Stromal cell of bone marrow (primary cell): ENCODE measurements at regions not wholly inside any gene's neighbourhood (a gene's known extent, or its start where the extent isn't known, plus 50 kb on each side); places are given as distances from the start of the nearest gene placed in this dataset.
A peak's percentile ranks its signal among the peaks of the same experiment; 100 is the strongest.
"Not testable (repeated sequence)": the region's sequence is repeated elsewhere in the genome, so short reads cannot be mapped to it uniquely, and the experiment has no call there.

Experiments
- DNase-seq: peaks from one replicate; pipeline ENCODE4 v3.0.0-alpha.2; 2012; ENCODE audit warnings: low read depth

DNA sequence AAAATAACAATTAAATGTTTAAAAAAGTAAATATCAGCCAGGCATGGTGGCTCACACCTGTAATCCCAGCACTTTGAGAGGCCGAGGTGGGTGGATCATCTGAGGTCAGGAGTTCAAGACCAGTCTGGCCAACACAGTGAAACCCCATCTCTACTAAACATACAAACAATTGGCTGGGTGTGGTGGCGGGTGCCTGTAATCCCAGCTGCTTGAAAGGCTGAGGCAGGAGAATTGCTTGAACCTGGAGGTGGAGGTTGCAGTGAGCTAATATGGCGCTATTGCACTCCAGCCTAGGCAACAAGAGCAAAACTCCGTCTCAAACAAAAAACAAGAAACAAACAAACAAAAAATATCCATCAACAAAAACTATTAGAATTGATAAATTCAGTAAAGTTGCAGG, 77.5 kb downstream of the SNX5 start:
- DNase-seq, result not testable (repeated sequence)

DNA sequence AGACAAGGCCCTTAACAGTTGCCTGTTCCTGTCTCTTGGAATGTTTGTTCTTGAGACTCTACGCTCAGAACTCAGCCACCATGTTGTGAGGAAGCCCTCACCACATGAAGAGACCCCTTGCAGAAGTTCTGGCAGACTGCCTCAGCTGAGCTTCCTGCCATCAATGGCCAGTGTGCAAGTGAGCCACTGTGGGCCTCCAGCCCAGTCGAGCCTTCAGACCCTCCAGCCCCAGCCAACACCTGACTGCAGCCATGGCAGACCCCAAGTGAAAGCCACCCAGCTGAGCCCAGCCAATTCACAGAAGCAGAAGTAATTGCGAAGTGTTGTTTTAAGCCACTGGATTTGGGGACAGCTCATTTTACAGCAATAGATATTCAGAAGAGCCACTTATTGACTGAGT, 78.3 kb downstream of the SNX5 start:
- no peak for DNase-seq

DNA sequence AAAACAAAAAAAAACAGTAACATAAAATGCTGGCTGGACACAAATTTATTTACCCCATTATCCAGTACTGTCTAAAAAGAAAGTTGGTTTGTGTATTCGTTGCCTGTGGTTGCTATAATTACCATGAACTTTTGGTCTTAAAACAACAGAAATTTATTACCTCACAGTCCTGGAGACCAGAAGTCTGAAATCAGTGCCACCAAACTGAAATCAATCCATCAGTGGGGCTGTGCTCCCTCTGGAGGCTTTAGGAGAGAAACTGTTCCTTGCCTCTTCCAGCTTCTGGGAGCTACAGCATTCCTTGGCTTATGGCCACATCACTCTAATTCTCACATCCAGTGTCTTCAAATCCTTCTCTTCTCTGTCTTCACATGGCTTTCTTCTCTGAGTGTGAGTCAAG, 79.4 kb downstream of the SNX5 start:
- peak; percentile 50 for DNase-seq

DNA sequence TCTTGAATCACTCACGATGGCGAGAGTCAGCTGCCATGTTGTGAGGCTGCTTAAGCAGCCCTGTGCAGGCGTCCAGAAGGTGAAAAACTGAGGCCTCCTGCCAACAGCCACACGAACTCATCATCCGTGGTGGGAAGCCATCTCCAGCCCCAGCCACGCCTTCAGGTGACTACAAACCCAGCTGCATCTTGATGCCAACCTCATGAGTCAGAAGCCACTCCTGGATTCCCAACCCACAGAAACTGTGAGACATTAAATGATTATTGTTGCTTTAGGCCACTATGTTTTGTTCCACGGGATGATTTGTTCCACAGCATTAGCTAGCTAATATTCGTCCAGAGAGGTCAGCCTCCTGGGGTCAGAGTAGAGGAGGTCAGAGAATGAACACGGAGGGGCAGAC, 80.5 kb downstream of the SNX5 start:
- DNase-seq, result no peak

DNA sequence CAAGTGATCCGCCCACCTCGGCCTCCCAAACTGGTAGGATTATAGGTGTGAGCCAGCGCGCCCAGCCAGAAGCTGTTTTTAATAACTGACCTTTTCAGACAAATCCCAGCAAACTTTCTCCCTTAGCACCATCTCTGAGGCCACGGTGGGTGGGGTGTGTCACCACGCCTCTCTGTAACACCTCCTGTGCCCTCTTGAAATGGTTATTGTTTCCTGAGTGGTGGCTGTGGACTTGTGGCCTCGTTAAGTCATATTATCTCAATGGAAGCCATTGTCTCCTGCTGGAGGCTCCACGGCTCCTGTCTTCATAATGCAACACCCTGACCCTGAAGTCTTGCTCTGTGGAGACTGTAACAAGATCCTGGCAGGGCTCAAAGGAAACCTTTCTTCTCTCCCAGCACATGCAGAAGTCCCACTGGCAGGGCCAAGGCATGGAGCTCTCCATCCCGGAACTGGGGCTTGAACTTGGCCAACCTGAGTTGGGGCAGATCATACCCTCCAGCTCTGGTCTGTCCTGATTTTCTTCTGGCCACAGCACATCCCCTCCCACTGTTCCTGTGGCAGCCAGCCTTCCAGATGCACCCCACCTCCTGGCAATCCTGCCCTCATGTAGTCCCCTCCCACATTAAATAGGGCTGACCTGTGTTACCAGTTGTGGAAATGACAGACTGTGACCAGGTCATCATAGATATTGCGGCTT, 81.1 kb downstream of the SNX5 start:
- no peak for DNase-seq

DNA sequence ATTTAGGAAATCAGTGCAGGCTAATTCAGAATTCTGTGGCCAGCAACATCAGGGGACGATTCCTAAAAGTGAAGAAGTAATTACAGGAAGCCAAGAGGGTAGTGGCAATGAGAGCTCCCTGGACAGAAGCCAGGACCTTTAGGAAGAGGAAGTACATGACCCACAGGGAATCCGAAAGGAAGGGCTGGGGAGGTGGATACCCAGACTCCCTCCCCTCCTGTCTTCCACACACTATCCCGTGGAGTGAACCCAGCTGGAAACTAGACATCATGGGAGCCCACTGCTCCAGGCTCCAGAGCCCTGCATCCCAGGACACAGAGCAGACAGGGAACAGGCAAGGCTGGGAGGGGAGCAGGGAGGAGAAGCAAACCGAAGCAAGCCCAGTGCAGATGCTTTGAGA, 83.0 kb downstream of the SNX5 start:
- DNase-seq, result no peak

DNA sequence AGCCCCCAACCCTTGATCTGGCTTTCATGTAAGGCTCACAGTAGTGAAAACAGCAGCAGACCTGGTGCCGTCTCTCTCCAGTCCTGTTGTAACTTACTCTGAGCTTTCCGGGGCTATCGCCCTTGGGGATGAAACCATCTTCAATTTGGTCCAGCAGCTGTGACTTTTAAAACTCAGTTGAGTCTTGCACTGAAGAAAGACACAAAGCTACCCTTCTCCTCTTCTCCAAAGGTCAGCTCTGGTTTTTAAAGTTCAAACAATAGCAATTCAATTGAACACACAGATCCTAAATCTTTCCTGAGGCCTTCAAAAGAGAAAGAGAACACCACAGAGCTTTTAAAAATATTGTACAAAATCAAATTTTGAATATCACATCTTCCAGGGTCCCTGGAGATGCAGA, 83.5 kb downstream of the SNX5 start:
- no peak for DNase-seq

DNA sequence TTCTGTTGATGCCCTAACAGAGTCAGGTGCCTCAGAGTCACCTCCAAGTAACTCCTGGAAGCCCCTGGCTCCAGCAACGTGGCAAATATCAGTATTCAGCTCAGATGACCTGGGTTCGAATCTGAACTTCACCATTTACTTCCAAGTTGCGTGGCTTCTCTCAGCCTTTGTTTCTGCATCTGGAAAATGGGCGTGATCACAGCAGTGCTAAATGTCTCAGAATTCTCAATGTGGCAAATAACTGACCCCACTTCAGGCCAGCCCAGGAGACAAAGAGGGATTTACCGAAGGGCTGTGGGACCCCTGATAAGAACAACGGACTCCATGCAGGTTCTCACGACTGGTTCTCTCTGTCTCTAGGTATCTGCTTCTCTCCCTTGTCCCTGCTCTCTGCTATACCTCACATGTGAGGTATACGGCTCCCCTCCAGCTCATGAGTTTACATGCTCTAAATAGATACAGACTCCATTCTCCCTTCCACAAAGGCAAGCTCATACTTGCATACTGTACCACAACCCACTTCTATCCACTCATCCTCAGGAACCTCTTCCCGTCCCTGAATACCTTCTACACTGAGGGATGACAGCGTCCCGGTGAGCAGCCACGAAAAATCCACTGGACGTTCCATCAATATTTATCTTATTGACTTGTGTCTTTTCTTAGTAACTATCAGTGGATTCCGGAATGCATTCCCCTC, 84.1 kb downstream of the SNX5 start:
- no peak for DNase-seq

DNA sequence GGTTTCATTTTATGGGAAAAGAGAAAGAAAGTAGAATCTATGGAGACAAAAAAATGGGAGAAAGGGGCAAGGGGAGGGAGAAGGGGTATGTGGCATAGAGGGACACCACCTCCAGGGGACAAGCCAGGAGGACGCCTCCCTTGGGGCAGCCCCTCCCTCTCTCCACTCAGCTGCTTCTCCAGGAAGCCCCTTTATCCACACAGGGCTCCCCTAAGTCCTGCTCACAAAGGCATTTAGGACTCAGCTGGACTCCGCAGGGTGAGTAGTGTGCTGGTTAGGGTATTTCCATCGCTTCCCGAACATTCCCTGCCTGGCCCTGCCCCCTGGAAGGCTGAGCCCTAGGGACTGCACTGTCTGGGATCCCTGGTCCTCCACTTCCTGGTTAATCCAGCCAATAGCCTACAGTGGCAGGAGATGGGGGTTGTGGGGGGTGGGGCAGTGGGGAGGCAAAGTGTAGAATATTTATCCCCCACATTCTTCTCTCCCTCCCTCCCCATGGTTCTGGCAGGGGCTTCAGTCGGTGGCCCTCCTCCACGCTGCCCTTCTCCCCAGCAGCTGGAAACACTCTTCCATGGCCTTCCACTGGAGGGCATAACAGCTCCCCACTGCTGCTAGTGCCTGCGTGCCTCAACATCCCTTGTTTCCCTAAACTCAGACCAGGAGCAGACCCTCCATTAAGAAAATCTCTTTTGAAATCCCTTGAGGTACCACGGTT, 84.8 kb downstream of the SNX5 start:
- DNase-seq, result no peak

DNA sequence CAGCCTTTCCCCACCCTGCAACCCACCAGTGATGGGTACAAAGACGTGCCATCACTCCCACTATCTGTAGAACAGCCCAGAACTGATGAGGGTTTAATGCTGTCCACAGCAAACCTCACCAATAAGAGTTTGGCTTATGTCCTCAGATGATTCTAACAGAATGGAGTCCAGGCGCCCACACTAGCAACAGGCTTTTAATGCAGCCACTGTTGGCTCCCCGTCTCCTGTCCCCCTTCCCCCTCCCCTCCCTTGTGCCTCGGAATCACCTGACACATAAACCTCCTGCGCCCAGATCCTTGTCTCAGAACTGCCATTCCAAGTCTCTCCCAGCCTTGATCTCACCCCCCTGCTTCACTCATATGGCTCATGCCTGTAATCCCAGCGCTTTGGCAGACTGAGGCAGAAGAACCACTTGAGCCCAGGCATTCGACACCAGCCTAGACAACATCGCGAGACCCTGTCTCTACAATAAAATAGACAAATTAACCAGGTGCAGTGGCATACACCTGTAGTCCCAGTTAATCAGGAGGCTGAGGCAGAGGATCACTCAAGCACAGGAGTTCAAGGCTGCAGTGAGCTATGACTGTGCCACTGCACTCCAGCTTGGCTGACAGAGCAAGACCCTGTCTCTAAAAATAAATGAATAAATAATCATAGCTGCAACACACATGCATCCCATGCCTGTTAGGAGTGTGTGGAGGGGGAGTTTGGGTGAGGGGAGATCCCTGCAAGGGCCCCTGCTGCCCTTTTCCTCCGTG, 85.6 kb downstream of the SNX5 start:
- no peak for DNase-seq

DNA sequence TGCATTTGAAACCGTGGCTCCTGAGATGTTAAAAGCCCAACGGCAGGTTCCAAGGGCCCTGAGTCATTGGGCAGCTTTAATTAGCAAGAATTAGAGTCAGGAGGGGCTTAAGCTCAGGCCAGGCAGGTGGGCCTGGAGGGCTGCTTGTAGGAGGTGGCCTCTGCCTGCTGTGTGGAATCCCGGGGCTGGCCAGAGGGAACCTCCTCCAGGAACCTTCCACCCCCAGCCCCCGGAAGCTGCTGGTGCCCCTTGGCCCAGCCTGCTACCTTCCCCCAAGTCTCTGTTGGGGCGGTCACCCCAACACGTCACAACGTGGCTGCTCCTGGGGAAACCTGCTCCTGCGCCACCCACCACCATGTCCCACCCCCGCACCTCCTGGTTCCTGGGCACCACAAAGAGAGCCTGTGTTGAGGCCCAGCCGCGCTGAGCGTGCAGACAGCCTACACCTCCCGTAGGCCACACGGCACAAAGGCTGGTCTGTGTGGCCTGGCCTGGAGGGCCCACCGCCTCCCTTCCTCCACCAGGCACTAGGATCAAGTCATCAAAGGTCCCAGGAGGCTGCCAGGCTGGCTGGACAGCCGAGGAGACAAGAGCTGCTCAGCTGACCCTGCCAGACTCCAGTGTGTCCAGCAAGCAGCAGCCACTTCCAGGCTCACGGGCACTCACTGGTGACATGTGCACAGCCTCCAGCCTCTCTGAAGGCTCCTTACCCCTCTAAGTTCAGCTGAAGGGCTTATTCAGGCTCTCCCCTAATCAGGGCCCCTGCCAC, 86.3 kb downstream of the SNX5 start:
- DNase-seq, result no peak

DNA sequence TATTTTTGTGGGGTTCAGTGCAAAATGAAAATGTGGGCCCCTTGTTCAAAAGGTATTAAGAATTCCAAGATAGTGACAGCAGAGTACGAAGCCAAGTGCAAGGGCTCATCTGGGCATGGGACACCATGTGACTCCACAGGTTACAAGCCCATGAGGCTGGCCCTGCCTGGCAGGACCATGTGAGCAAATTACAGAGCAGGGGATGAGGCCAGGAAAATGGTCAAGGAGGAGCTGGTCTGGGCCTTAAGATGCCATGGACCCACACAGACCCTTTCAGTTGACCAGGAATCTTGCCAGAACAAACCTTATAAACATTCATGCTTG, 86.9 kb downstream of the SNX5 start:
- DNase-seq, result no peak

DNA sequence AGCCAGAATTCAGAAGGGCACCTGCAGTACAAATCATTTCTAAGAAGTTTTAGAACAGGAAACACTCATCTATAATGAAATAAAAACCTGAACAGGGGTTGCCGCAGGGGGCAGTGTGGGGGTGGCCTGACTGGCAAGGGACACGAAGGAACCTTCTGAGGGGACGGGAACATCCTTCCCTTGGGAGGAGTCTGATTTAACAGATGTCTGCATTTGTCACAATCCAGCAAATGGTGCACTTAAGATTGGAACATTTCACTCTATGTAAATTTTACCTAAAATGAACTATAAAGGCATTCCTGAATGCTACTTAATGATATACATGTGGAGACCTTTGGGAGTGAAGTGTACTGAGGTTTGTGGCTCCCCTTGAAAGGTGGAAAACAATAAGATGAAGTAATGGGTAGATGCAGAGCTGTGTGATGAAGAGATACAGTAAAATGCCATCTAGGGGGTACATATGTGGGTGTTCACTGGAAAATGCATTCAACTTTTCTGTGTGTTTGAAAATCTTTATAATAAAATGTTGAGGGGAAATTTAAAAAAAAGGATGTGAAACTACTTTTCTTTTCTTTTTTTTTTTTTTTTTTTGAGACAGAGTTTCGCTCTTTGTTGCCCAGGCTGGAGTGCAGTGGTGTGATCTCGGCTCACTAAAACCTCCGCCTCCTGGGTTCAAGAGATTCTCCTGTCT, 89.5 kb downstream of the SNX5 start:
- DNase-seq, result no peak

DNA sequence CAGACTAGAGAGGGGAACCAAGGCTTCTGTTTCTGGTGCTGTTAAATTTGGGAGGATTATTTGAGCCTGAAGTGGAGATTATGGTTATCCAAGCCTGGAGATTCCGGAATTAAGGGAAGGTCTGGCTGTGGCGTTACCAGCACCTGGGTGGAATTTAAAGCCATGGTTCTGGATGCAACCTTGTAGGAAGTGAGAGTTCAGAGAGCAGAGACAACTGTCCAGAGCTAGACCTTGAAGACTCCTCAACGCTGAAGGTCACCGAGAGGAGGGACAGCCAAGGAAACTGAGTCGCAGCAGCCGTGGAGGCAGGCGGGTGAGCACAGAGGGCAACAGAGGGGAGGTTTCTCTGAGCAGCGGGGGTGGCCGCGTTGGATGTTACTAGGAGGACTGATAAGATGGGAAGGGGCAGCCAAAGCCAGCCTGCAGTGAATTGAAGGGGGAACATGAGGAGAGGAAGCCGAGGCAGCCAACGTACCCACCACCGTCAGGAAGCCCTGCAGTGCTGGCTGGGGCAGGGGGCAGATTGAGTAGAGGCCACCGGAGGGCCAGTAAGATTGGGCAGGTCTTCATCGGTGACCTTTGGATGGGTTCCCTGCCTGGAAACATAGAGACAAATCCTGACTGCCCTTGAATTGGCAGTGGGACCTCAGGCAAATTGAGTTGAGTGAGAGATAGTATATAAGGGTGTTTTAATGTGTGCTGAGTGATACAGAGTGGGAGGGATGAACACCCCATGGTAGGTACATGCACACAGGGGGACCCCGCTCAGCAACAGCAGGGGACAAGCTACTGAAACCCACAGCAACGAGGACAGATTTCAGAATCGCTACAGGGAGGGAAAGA, 90.3 kb downstream of the SNX5 start:
- no peak for DNase-seq

DNA sequence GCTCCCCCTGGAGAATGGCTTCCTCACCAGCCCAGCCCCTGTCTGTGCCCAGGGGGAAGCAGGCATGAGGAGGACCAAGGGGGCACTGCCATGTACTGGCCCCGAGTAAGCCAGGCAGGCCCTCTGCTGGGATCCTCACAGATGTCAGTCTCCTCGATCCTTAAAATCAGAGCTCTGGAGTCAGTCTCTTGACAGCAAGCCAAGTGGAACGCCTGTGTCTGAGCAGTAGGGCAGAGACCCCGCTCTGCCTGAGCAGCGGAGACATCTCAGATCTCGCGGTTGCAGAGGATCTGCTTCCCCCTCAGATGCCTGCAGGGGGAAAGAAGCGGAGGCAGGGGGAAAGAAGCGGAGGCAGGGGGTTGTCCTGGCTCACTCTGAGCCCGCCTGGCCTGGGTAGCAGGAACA, 92.6 kb downstream of the SNX5 start:
- DNase-seq, result no peak

DNA sequence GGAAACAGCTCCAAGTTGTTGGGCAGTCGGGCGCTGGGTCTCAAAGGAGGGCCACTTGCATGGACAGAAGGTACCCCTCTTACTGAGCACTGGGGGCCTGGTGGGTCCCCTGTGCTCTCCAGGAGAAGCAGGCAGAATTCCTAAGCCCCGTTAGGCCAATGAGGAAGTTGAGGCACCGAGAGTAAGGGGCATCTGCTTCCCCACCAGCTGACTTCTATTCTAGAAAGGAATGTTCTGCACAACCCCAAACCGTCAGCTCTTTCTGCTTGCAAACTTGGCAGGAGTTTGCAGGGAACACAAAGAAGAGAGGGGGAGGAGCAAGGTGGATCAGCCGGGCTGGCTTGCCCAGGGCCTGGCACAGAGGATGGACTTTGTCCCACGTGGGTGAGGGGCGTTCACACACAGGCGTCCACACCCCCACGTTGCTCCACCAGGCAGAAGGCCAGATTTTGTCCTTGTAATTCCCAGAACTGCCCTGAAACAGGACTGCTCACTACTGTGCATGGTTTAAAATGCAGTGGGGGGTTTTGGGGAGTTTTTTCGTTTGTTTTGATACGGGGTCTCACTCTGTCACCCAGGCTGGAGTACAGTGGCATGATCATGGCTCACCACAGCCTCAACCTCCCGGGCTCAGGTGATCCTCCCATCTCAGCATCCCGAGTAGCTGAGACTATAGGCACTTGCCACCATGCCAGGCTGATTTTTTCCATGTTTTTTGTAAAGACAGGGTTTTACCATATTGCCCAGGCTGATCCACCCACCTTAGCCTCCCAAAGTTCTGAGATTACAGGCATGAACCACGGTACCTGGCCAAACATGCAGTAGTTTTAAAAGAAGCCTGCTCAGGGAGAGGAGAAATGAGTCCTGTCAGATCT, 93.3 kb downstream of the SNX5 start:
- peak; percentile 50 for DNase-seq

DNA sequence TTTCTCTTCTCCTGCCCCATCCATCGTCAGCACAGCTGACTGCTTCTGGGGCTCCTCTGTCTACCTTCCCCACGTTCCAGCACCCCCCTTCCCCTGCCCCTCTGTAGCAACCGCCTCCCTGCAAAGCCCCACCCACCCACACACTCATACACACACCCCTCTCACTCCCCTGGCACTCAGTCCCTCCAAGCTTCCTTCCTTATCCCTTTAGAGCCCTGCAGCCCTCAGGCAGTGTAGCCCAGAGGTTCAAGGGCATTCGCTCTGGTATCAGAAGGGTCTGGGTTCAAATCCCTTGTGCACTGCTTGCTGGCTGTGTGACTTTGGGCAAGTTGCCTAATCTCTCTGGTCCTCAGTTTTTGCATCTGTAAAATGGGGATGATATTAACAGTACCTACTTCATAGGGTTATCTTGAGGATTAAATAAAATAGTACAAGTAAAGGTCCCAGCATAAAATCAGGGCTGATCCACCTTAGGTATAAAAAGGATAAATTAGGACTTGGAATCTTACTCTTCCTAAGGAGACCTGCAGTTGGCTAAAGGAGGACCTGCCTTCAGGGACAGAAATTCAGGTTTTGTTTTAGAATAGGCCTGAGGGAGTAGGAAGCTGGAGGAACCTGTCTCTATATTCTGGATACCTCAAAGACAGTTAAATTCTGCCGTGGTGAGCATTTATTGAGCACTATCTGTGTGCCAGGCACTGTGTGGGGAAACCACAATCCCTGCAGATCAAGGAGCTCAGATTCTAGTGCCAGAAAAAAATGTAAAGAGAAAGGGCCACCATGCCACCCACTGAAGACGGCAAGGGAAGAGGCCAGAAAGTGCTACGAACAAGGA, 94.1 kb downstream of the SNX5 start:
- DNase-seq, result no peak
